Neural cell (in vitro differentiated cells): ENCODE measurements at regions not wholly inside any gene's neighbourhood (a gene's known extent, or its start where the extent isn't known, plus 50 kb on each side); places are given as distances from the start of the nearest gene placed in this dataset.

ENCODE experiments used
- CTCF ChIP-seq: fragments of 450-650 bp; IDR thresholded peaks from 2 replicates; pipeline ENCODE4 v1.5.1; 2014; ENCODE audit warnings: antibody characterized with exemption, mild to moderate bottlenecking, moderate library complexity; ENCODE audit not compliant: poor library complexity, severe bottlenecking
- EZH2 ChIP-seq: fragments of 200-600, 300-800 bp; shearing (Covaris generic), sonication (generic); IDR thresholded peaks from 2 replicates; pipeline ENCODE4 v1.6.1; 2014; ENCODE audit warnings: antibody characterized with exemption, low read length, borderline replicate concordance, mild to moderate bottlenecking; ENCODE audit not compliant: insufficient read depth, poor library complexity, severe bottlenecking
- POLR2AphosphoS5 ChIP-seq: IDR thresholded peaks from 2 replicates; pipeline ENCODE4 v1.6.1; 2012
- SMC3 ChIP-seq: fragments of 450-650 bp; conservative IDR thresholded peaks from 2 replicates; pipeline ENCODE4 v1.6.1; 2014; ENCODE audit warnings: antibody characterized with exemption, mild to moderate bottlenecking, moderate library complexity; ENCODE audit not compliant: poor library complexity
- TAF1 ChIP-seq: IDR thresholded peaks from 2 replicates; pipeline ENCODE4 v1.6.1; 2012; ENCODE audit warnings: low read depth
- TF ChIP-seq, protein P1 (sequence below): IDR thresholded peaks from 2 replicates; pipeline ENCODE4 v1.6.1; 2012; ENCODE audit warnings: borderline replicate concordance

- TF ChIP-seq CTCF (no peak), POLR2AphosphoS5 (no peak), EZH2 (no peak), TAF1 (no peak), SMC3 (no peak)
- TF ChIP-seq, protein P1, sequence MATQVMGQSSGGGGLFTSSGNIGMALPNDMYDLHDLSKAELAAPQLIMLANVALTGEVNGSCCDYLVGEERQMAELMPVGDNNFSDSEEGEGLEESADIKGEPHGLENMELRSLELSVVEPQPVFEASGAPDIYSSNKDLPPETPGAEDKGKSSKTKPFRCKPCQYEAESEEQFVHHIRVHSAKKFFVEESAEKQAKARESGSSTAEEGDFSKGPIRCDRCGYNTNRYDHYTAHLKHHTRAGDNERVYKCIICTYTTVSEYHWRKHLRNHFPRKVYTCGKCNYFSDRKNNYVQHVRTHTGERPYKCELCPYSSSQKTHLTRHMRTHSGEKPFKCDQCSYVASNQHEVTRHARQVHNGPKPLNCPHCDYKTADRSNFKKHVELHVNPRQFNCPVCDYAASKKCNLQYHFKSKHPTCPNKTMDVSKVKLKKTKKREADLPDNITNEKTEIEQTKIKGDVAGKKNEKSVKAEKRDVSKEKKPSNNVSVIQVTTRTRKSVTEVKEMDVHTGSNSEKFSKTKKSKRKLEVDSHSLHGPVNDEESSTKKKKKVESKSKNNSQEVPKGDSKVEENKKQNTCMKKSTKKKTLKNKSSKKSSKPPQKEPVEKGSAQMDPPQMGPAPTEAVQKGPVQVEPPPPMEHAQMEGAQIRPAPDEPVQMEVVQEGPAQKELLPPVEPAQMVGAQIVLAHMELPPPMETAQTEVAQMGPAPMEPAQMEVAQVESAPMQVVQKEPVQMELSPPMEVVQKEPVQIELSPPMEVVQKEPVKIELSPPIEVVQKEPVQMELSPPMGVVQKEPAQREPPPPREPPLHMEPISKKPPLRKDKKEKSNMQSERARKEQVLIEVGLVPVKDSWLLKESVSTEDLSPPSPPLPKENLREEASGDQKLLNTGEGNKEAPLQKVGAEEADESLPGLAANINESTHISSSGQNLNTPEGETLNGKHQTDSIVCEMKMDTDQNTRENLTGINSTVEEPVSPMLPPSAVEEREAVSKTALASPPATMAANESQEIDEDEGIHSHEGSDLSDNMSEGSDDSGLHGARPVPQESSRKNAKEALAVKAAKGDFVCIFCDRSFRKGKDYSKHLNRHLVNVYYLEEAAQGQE: no peak
Observed at GRCh38 chr5:174427304-174427703, 297.1 kb upstream of the MSX2 start.
